ENCODE measurements at regions not wholly inside any gene's neighbourhood (a gene's known extent, or its start where the extent isn't known, plus 50 kb on each side); places are given as distances from the start of the nearest gene placed in this dataset.

DNA sequence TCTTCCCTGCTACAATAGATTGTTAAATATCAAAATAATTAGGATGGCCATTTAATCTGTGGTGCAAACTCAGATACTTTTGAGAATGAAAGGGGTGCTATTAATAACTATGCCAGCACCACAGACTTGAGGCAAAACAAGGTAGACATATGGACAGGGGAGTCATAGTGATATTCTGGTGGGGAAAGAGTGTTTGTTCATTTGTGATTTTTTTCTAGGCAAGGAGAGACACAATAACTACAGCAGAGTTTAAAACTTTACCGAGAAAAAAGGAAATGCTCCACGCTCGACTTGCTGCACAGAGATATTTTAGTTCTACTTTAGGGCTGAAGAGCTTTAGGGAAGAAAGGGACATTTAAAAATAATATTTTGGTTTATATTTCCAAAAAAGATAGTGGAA lies 611.2 kb upstream of the GRM7 start:
- H3K4me1 ChIP-seq = no peaks in the 10 kb centered on the region
- no peak overlapping the region for H3K4me3 ChIP-seq
- no peak overlapping the region for H3K27ac ChIP-seq
- 83 to 86% methylated on average over 3 of the region's 3 CpGs for WGBS, 2 donors
- no peaks in the 10 kb centered on the region for H3K9me3 ChIP-seq
- intact Hi-C loops (cut with DNase I; ENCODE audit: low total_unique reads) = no loop called here
- TF ChIP-seq POLR2A (IDR thresholded peaks at IDR 0.05) = no peak
- TF ChIP-seq, protein P1, sequence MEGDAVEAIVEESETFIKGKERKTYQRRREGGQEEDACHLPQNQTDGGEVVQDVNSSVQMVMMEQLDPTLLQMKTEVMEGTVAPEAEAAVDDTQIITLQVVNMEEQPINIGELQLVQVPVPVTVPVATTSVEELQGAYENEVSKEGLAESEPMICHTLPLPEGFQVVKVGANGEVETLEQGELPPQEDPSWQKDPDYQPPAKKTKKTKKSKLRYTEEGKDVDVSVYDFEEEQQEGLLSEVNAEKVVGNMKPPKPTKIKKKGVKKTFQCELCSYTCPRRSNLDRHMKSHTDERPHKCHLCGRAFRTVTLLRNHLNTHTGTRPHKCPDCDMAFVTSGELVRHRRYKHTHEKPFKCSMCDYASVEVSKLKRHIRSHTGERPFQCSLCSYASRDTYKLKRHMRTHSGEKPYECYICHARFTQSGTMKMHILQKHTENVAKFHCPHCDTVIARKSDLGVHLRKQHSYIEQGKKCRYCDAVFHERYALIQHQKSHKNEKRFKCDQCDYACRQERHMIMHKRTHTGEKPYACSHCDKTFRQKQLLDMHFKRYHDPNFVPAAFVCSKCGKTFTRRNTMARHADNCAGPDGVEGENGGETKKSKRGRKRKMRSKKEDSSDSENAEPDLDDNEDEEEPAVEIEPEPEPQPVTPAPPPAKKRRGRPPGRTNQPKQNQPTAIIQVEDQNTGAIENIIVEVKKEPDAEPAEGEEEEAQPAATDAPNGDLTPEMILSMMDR (IDR thresholded peaks at IDR 0.05) = no peak
- H3K36me3 ChIP-seq (ENCODE audit: low read depth, missing control alignments) = no peaks in the 10 kb centered on the region
- DNase-seq = no peak
- no peaks in the 10 kb centered on the region for H3K27me3 ChIP-seq

GRCh38 chr3:6250167-6250566 lies 610.7 kb upstream of the GRM7 start:
- DNase-seq = no peak
- intact Hi-C loops (cut with DNase I; ENCODE audit: low total_unique reads) = no loop called here

DNA sequence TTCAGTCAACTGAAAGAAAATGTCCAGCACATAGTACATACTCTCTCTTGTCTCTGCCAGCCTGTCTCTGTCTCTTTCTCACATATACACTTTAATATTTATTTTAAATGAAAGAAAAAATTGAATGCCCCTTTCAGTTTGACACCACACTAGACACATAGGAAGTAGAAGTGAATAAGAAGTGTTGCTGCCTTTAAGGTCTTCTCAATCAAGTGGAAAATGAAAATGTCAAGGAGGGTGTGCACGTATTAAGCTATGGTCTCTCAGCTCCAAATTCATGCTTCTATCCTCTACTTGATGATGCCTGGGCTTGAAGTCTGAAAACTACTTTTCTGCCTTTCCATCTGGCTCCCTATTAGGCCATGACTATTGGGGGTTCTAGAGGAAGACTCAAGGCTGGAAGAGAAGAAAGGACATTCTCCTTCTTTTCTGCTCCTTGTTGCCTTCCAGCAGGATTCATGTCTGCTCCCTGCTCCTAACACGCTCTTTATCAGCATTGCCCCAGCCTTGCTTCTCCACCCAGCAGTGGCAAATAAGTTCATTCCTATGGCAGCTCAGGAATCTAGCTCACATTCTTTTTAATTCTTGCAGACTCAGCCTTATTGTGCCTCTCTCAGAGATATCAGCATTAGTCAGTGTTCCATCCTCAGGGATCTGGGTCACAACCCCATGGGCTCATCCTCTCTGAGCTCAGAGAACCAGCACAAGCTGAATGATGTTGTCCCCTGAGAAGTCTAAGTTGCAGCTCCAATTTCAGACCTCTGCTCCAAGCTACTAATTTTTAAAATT lies 609.1 kb upstream of the GRM7 start:
- H3K4me1 ChIP-seq = no peaks in the 10 kb centered on the region
- DNase-seq = no peak
- H3K36me3 ChIP-seq (ENCODE audit: low read depth, missing control alignments) = no peaks in the 10 kb centered on the region
- H3K4me3 ChIP-seq = no peak overlapping the region
- no peaks in the 10 kb centered on the region for H3K27me3 ChIP-seq
- H3K27ac ChIP-seq = no peak overlapping the region
- intact Hi-C loops (cut with DNase I; ENCODE audit: low total_unique reads) = no loop called here
- 81 to 83% methylated on average over 2 of the region's 2 CpGs for WGBS, 2 donors
- TF ChIP-seq POLR2A (IDR thresholded peaks at IDR 0.05) = no peak
- TF ChIP-seq, protein P1 (IDR thresholded peaks at IDR 0.05) = no peak
- no peaks in the 10 kb centered on the region for H3K9me3 ChIP-seq

More at GRCh38 chr3:6250167-6250566, 610.7 kb upstream of the GRM7 start:
- no peaks in the 10 kb centered on the region for H3K9me3 ChIP-seq
- no peak overlapping the region for H3K4me3 ChIP-seq
- TF ChIP-seq, protein P1 (IDR thresholded peaks at IDR 0.05) = no peak
- TF ChIP-seq POLR2A (IDR thresholded peaks at IDR 0.05) = no peak
- H3K27ac ChIP-seq = no peak overlapping the region
- no peaks in the 10 kb centered on the region for H3K36me3 ChIP-seq (ENCODE audit: low read depth, missing control alignments)
- H3K27me3 ChIP-seq = no peaks in the 10 kb centered on the region
- no peaks in the 10 kb centered on the region for H3K4me1 ChIP-seq

DNA sequence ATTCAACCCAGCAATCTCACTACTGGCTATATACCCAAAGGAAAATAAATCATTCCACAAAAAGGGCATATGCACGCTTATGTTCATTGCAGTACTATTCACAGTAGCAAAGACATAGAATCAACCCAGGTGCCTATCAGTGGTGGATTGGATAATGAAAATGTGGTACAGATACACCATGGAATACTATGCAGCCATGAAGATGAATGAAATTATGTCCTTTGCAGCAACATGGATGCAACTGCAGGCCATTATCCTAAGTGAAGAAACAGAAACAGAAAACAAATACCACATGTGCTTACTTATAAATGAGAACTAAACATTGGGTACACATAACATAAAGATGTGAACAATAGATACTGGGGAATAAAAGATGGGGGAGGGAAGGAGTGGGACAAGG lies 606.4 kb upstream of the GRM7 start:
- H3K4me3 ChIP-seq = no peak overlapping the region
- no peaks in the 10 kb centered on the region for H3K4me1 ChIP-seq
- no peaks in the 10 kb centered on the region for H3K27me3 ChIP-seq
- TF ChIP-seq, protein P1 (IDR thresholded peaks at IDR 0.05) = no peak
- no peak for TF ChIP-seq POLR2A (IDR thresholded peaks at IDR 0.05)
- intact Hi-C loops (cut with DNase I; ENCODE audit: low total_unique reads) = no loop called here
- no peak for DNase-seq
- H3K27ac ChIP-seq = no peak overlapping the region
- no peaks in the 10 kb centered on the region for H3K36me3 ChIP-seq (ENCODE audit: low read depth, missing control alignments)
- H3K9me3 ChIP-seq = no peaks in the 10 kb centered on the region
- WGBS, 2 donors = 82 to 93% methylated on average over 1 of the region's 1 CpG

DNA sequence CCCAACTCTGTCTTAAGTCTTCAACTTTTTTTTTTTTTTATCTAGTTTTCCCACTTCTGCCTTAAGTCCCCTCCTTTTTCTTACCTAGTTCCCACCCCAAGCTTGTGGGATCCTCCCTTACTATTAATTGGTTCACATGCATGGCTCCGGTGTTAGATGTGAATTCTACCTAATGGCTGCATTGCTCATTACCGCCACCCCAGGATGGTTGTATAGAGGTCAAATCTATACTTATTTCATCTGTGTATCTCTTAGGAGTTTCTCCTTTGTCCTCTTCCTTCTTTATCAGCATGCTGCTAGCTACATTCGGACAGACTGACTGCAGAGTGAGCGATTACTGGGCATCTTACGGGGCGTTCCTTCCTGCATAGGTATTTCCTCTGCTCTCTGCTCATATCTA lies 605.7 kb upstream of the GRM7 start:
- H3K4me1 ChIP-seq = no peaks in the 10 kb centered on the region
- H3K9me3 ChIP-seq = no peaks in the 10 kb centered on the region
- TF ChIP-seq, protein P1 (IDR thresholded peaks at IDR 0.05) = no peak
- TF ChIP-seq POLR2A (IDR thresholded peaks at IDR 0.05) = no peak
- no peaks in the 10 kb centered on the region for H3K36me3 ChIP-seq (ENCODE audit: low read depth, missing control alignments)
- DNase-seq = no peak
- no peaks in the 10 kb centered on the region for H3K27me3 ChIP-seq
- WGBS, 2 donors = 70 to 79% methylated on average over 6 of the region's 6 CpGs
- H3K4me3 ChIP-seq = no peak overlapping the region
- intact Hi-C loops (cut with DNase I; ENCODE audit: low total_unique reads) = no loop called here
- no peak overlapping the region for H3K27ac ChIP-seq

All from testis (tissue), 2 donors.